ENCODE measurements at regions not wholly inside any gene's neighbourhood (a gene's known extent, or its start where the extent isn't known, plus 50 kb on each side); places are given as distances from the start of the nearest gene placed in this dataset.

GRCh38 chr3:68242606-68243005 lies 588.2 kb upstream of the SUCLG2 start:
- TF ChIP-seq POLR2AphosphoS5 (IDR thresholded peaks at IDR 0.05; ENCODE audit: borderline replicate concordance, low read depth, low read length) (no peak), FOXP2 (optimal IDR thresholded peaks at IDR 0.05; ENCODE audit: control extremely low read depth, extremely low read length, insufficient read depth) (no peak)
